Trophoblast cell (in vitro differentiated cells and primary cell): ENCODE measurements at regions not wholly inside any gene's neighbourhood (a gene's known extent, or its start where the extent isn't known, plus 50 kb on each side); places are given as distances from the start of the nearest gene placed in this dataset.

Experiments used
- DNase-seq, 2 donors: peaks; one replicate each; pipeline ENCODE4 v3.0.0-alpha.2; 2016
- H2AFZ ChIP-seq: 2 replicates; pipeline ENCODE4 v1.6.1; 2013; ENCODE audit warnings: low read length, moderate library complexity, mild to moderate bottlenecking; ENCODE audit not compliant: insufficient read depth, poor library complexity
- H2AK5ac ChIP-seq: 2 replicates; pipeline ENCODE4 v1.6.1; 2013; ENCODE audit warnings: mild to moderate bottlenecking, low read length
- H2BK120ac ChIP-seq: 2 replicates; pipeline ENCODE4 v1.6.1; 2013; ENCODE audit warnings: low read length, mild to moderate bottlenecking, moderate library complexity; ENCODE audit not compliant: insufficient read depth, poor library complexity
- H2BK12ac ChIP-seq: 2 replicates; pipeline ENCODE4 v1.6.1; 2013; ENCODE audit warnings: mild to moderate bottlenecking, low read length, moderate library complexity
- H2BK5ac ChIP-seq: 2 replicates; pipeline ENCODE4 v1.6.1; 2013; ENCODE audit warnings: low read length, low read depth, moderate library complexity, mild to moderate bottlenecking; ENCODE audit not compliant: poor library complexity
- H3K14ac ChIP-seq: 2 replicates; pipeline ENCODE4 v1.6.1; 2013; ENCODE audit warnings: mild to moderate bottlenecking, low read length
- H3K18ac ChIP-seq: 2 replicates; pipeline ENCODE4 v1.6.1; 2013; ENCODE audit warnings: mild to moderate bottlenecking, low read length
- H3K23ac ChIP-seq: 2 replicates; pipeline ENCODE4 v1.6.1; 2013; ENCODE audit warnings: low read length
- H3K27ac ChIP-seq: 2 replicates; pipeline ENCODE4 v1.5.1; 2013; ENCODE audit warnings: low read depth, mild to moderate bottlenecking, inconsistent platforms, low read length, moderate library complexity
- H3K27me3 ChIP-seq: 2 replicates; pipeline ENCODE4 v1.6.1; 2013; ENCODE audit warnings: inconsistent platforms, mild to moderate bottlenecking, low read length, moderate library complexity; ENCODE audit not compliant: insufficient read depth
- H3K36me3 ChIP-seq, 2 experiments: 1 replicate in 1 of 2; 2 replicates in 1 of 2; pipeline ENCODE4 v1.6.1; 2013; ENCODE audit warnings: low read length in 2 of 2, mild to moderate bottlenecking in 2 of 2, moderate library complexity in 1 of 2; ENCODE audit not compliant: insufficient read depth in 2 of 2, control insufficient read depth in 1 of 2
- H3K4ac ChIP-seq: 2 replicates; pipeline ENCODE4 v1.6.1; 2013; ENCODE audit warnings: low read depth, mild to moderate bottlenecking, low read length, moderate library complexity
- H3K4me1 ChIP-seq, 2 experiments: 1 replicate in 1 of 2; 2 replicates in 1 of 2; pipeline ENCODE4 v1.6.1; 2013; ENCODE audit warnings: low read length in 2 of 2, mild to moderate bottlenecking in 2 of 2, moderate library complexity in 1 of 2; ENCODE audit not compliant: insufficient read depth in 2 of 2, control insufficient read depth in 1 of 2
- H3K4me2 ChIP-seq: 2 replicates; pipeline ENCODE4 v1.6.1; 2013; ENCODE audit warnings: inconsistent platforms, mild to moderate bottlenecking, low read length, moderate library complexity
- H3K4me3 ChIP-seq: 2 replicates; pipeline ENCODE4 v1.5.1; 2013; ENCODE audit warnings: mild to moderate bottlenecking, low read depth, low read length, inconsistent platforms
- H3K79me1 ChIP-seq: one replicate; pipeline ENCODE4 v1.6.1; 2013; ENCODE audit warnings: low read length
- H3K79me2 ChIP-seq: 2 replicates; pipeline ENCODE4 v1.6.1; 2013; ENCODE audit warnings: low read length, mild to moderate bottlenecking; ENCODE audit not compliant: control insufficient read depth, insufficient read depth, poor library complexity
- H3K9ac ChIP-seq: 2 replicates; pipeline ENCODE4 v1.6.1; 2013; ENCODE audit warnings: mild to moderate bottlenecking, low read length
- H3K9me3 ChIP-seq: 2 replicates; pipeline ENCODE4 v1.6.1; 2013; ENCODE audit warnings: low read depth, mild to moderate bottlenecking, control low read depth, inconsistent platforms, low read length; ENCODE audit not compliant: insufficient read depth
- H4K12ac ChIP-seq: 2 replicates; pipeline ENCODE4 v1.6.1; 2013; ENCODE audit warnings: low read depth, mild to moderate bottlenecking, low read length, moderate library complexity
- H4K8ac ChIP-seq: 2 replicates; pipeline ENCODE4 v1.6.1; 2013; ENCODE audit warnings: low read depth, mild to moderate bottlenecking, low read length, moderate library complexity
- H4K91ac ChIP-seq: one replicate; pipeline ENCODE4 v1.6.1; 2013; ENCODE audit warnings: low read depth, mild to moderate bottlenecking, low read length, moderate library complexity
- WGBS: extraction: QIAGEN DNeasy Blood & Tissue Kit; methylation state at CpG from one replicate; pipeline ENCODE4 v1.1.7; 2013; ENCODE audit warnings: missing lambda C conversion rate; ENCODE audit not compliant: insufficient read length, insufficient coverage; ENCODE audit errors: extremely low coverage; 5-methylcytosine and 5-hydroxymethylcytosine counted together

DNA sequence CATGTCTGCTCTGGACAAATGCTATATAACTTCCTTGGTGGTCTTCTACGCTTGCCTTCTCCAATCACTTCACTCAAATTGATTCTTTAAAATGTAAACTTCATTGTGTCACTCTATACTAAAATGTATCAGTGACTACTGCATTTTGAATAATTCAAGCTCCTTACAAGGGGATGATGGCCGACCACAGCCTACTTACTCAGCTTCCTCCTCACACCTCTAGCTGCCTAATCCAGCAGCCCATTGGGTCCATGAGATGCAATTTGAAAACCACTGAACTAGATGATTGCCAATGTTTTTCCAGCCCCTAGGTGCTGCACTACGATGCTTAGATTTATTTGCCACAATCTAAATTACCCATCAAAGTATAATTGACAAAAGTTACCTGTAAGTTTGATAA, 120.7 kb downstream of the CTAGE1 start:
- H2BK120ac ChIP-seq: no peak overlapping the region
- H2BK5ac ChIP-seq: no peak overlapping the region
- no CpG with 5 or more reads among the region's 3 CpGs for WGBS

DNA sequence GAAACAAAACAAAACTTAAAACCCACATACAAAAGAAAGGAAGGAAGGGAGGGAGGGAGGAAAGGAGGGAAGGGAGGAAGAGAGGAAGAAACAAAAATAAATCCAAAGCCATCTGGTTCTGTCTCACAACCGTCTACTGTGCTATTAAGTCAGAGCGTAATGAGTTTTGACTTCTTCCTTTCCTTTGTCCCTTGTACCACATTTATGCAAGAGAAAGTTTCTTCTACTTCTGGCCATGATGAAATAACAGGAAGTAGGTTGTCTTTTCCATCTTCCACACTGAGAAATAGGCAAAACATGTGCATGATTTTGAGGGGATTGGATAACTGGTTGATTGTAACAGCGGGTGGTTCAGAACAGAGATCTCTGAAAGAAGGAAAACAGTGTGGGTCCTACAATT, 121.4 kb downstream of the CTAGE1 start:
- H2AFZ ChIP-seq: no peak overlapping the region
- H3K4me2 ChIP-seq: no peak overlapping the region
- no peak overlapping the region for H4K91ac ChIP-seq
- H2BK5ac ChIP-seq: no peak overlapping the region
- no peak overlapping the region for H3K14ac ChIP-seq
- no peak overlapping the region for H2BK12ac ChIP-seq
- H4K8ac ChIP-seq: no peak overlapping the region
- no peak overlapping the region for H2BK120ac ChIP-seq
- WGBS: no CpG with 5 or more reads among the region's 3 CpGs
- DNase-seq: no peak
- no peak overlapping the region for H3K4me3 ChIP-seq
- H3K36me3 ChIP-seq: no peaks in the 10 kb centered on the region
- peaks cover 0 to 2% of the 10 kb centered on the region in 2 experiments for H3K4me1 ChIP-seq
- no peak overlapping the region for H3K18ac ChIP-seq
- no peak overlapping the region for H3K27ac ChIP-seq
- H3K79me2 ChIP-seq: no peaks in the 10 kb centered on the region
- no peaks in the 10 kb centered on the region for H3K9me3 ChIP-seq
- no peak overlapping the region for H3K4ac ChIP-seq
- H3K9ac ChIP-seq: no peak overlapping the region
- no peak overlapping the region for H4K12ac ChIP-seq
- H3K23ac ChIP-seq: no peak overlapping the region
- no peaks in the 10 kb centered on the region for H3K79me1 ChIP-seq
- no peaks in the 10 kb centered on the region for H3K27me3 ChIP-seq
- no peak overlapping the region for H2AK5ac ChIP-seq

More for the DNA sequence above, 120.7 kb downstream of the CTAGE1 start:
- Histone ChIP-seq H4K12ac (no peak overlapping the region), H3K36me3 (no peaks in the 10 kb centered on the region), H2BK12ac (no peak overlapping the region), H3K27ac (no peak overlapping the region), H4K8ac (no peak overlapping the region), H3K4ac (no peak overlapping the region), H2AK5ac (no peak overlapping the region), H3K4me2 (no peak overlapping the region), H3K27me3 (no peaks in the 10 kb centered on the region), H3K4me3 (no peak overlapping the region), H3K23ac (no peak overlapping the region), H3K9me3 (no peaks in the 10 kb centered on the region), H3K14ac (no peak overlapping the region), H3K79me1 (no peaks in the 10 kb centered on the region), H4K91ac (no peak overlapping the region), H3K18ac (no peak overlapping the region), H3K9ac (no peak overlapping the region), H2AFZ (no peak overlapping the region), H3K4me1 (peaks cover 0 to 2% of the 10 kb centered on the region in 2 experiments), H3K79me2 (no peaks in the 10 kb centered on the region)
- DNase-seq: no peak

GRCh38 chr18:22293417-22293816, 124.0 kb downstream of the GATA6 start:
- Histone ChIP-seq H4K8ac (no peak overlapping the region), H3K4me3 (no peak overlapping the region), H3K18ac (no peak overlapping the region), H2BK5ac (no peak overlapping the region), H3K23ac (no peak overlapping the region), H2AK5ac (no peak overlapping the region), H3K27ac (no peak overlapping the region), H3K4me1 (no peaks in the 10 kb centered on the region), H3K14ac (no peak overlapping the region), H3K79me2 (no peaks in the 10 kb centered on the region), H3K4ac (no peak overlapping the region), H2AFZ (no peak overlapping the region), H3K4me2 (no peak overlapping the region), H3K27me3 (no peaks in the 10 kb centered on the region), H4K91ac (no peak overlapping the region), H3K9me3 (no peaks in the 10 kb centered on the region), H3K9ac (no peak overlapping the region), H3K36me3 (no peaks in the 10 kb centered on the region), H2BK120ac (no peak overlapping the region), H3K79me1 (no peaks in the 10 kb centered on the region), H4K12ac (no peak overlapping the region), H2BK12ac (no peak overlapping the region)
- no CpG with 5 or more reads among the region's 1 CpG for WGBS
- no peak for DNase-seq

DNA sequence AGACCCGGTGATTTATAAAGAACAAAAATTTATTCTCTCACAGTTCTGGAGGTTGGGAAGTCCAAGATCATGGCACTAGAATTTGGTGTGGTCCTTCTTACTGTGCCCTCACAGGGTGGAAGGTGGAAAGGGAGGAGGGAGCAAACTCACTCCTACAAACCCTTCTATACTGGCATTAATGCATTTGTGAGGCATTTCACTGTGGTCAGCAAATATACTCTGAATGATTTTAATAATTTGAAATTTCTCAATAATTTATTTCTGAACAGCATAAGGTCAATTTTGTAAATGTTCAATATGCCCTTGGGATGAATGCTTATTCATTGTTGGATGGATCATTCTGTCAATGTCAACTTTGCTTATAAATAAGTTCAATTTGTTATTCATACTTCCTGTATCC, 120.6 kb downstream of the GATA6 start:
- Histone ChIP-seq H3K18ac (no peak overlapping the region), H4K8ac (no peak overlapping the region), H4K12ac (no peak overlapping the region), H2BK120ac (no peak overlapping the region), H2AFZ (no peak overlapping the region), H4K91ac (no peak overlapping the region), H3K4ac (no peak overlapping the region), H3K4me2 (no peak overlapping the region), H3K27ac (no peak overlapping the region), H3K9ac (no peak overlapping the region), H2AK5ac (no peak overlapping the region), H3K79me1 (no peaks in the 10 kb centered on the region), H2BK12ac (no peak overlapping the region), H3K4me1 (no peaks in the 10 kb centered on the region), H3K9me3 (no peaks in the 10 kb centered on the region), H3K14ac (no peak overlapping the region), H3K23ac (no peak overlapping the region), H3K36me3 (no peaks in the 10 kb centered on the region), H2BK5ac (no peak overlapping the region), H3K4me3 (no peak overlapping the region), H3K27me3 (no peaks in the 10 kb centered on the region), H3K79me2 (no peaks in the 10 kb centered on the region)
- no CpG with 5 or more reads among the region's 1 CpG for WGBS
- no peak for DNase-seq
